ENCODE measurements at regions not wholly inside any gene's neighbourhood (a gene's known extent, or its start where the extent isn't known, plus 50 kb on each side); places are given as distances from the start of the nearest gene placed in this dataset.
A peak's percentile ranks its signal among the peaks of the same experiment; 100 is the strongest.

DNA sequence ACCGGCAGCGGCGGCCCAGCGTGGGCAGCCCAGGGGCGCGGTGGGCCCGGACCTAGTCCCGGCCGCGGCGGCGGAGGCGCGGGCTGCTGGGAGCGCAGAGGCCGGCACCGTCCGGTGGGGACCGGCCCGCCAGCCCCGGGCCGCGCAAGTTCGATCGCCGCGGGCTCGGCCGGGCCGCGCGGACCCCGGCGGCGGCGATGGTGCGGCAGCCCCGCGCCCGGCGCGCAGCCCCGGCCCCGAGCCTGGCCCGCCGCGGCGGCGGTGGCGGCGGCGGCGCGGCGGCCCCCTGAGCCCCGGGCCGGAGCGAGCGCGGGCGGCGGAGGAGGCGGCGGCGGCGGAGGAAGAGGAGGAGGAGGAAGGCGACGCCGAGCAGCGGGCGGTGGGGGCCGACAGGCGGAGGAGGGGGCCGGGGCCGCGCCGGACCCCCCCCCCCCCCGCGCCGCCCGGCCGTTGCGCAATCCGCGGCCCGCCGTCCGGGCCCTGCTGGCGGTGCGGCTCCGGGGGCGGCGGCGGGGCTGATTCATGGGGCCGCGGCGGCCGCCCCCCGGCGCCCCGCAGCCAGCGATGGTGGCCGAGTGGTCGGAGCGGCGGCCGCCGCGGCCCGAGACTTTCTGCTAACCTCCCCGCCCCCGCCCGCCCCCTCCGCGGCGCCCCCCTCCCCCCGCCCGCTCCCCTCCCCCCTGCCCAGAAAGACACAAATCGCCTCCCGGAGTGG lies 1251.9 kb downstream of the BRD1 start:
- H3K27me3 ChIP-seq (ENCODE audit: control insufficient read depth in 5 of 5, insufficient read depth in 4 of 5, low read length in 5 of 5) = peaks cover 27 to 46% (median 38%) of the 10 kb centered on the region in 5 donors

DNA sequence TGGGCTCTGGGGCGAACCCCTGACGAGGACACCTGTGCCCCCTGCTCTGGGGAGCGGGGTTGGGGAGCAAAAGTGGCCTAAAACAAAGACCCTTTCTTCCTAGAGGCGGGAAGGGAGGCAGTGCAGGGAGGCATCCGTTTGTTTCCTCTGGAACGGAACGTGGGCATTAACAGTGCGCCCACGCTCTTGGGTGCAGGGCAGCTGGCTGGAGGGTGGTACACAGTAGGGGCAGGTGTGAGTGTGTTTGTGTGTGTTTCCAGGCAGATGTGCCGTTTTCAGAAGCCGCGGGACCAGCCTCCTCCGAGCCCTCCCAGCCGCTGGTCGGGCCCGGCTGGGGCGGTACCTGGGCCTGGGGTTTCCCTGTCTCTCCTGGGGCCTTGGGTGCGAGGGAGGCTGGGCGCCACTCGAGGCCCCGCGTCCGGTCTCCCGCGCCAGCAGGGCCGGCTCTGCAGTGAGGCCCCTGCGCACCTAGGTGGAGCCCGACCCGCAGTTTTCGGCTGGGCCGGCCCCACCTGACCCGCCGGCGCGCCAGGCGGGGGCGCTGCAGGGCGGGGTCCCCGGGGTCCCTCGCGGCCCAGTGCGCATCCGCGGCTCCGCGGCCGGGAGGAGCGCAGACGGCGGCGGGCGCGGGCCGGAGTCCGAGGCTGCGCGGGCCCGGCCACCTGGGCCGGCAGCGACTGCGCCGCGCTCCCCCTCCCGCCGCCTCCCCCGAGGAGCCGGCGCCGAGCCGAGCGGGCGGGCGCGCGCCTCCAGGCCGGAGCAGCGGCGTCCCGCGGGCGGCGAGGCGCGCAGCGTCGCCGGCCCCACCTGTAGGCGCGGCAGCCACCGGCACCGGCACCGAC lies 1252.7 kb downstream of the BRD1 start:
- H3K9me3 ChIP-seq (ENCODE audit: control insufficient read depth in 5 of 5, low read length in 5 of 5) = peaks cover 2 to 17% (median 5%) of the 10 kb centered on the region in 5 donors
- H3K4me3 ChIP-seq (ENCODE audit: low read depth in 1 of 5, low read length in 5 of 5) = no peak overlapping the region
- H3K4me1 ChIP-seq (ENCODE audit: control insufficient read depth in 5 of 5, insufficient read depth in 5 of 5, low read length in 5 of 5) = no peaks in the 10 kb centered on the region
- H3K27me3 ChIP-seq (ENCODE audit: control insufficient read depth in 5 of 5, insufficient read depth in 4 of 5, low read length in 5 of 5) = peaks cover 27 to 46% (median 38%) of the 10 kb centered on the region in 5 donors
- no peaks in the 10 kb centered on the region for H3K36me3 ChIP-seq (ENCODE audit: control insufficient read depth in 5 of 5, insufficient read depth in 5 of 5, low read length in 5 of 5)
- no peak overlapping the region for H3K9ac ChIP-seq (ENCODE audit: low read length in 5 of 5)
- no peak overlapping the region for H3K27ac ChIP-seq (ENCODE audit: low read depth, low read length)

More for the DNA sequence above, 1251.9 kb downstream of the BRD1 start:
- no peak overlapping the region for H3K4me3 ChIP-seq (ENCODE audit: low read depth in 1 of 5, low read length in 5 of 5)
- H3K4me1 ChIP-seq (ENCODE audit: control insufficient read depth in 5 of 5, insufficient read depth in 5 of 5, low read length in 5 of 5) = no peaks in the 10 kb centered on the region
- H3K36me3 ChIP-seq (ENCODE audit: control insufficient read depth in 5 of 5, insufficient read depth in 5 of 5, low read length in 5 of 5) = no peaks in the 10 kb centered on the region
- H3K27ac ChIP-seq (ENCODE audit: low read depth, low read length) = no peak overlapping the region
- H3K9ac ChIP-seq (ENCODE audit: low read length in 5 of 5) = no peak overlapping the region
- H3K9me3 ChIP-seq (ENCODE audit: control insufficient read depth in 5 of 5, low read length in 5 of 5) = peaks cover 0 to 14% (median 3%) of the 10 kb centered on the region in 5 donors

DNA sequence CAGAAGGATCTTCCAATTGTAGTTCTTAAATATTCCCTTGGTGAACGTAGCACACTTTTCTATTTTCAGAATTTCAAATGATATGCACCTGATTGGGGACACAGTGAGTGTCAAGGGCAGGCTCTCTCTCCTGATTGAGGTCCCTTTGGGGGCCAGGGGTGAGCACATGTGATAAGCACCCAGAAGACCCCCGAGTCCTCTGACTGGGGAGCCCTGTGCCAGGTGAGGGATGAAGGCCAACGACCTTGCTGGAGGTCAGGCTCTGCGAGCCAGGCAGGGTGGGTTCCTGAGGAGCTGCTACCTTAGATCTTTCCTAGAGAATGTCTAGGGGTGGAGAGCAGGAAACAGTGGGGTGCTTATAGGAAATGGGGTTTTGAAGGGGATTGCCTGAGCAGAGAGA lies 1253.9 kb downstream of the BRD1 start:
- Histone ChIP-seq H3K4me3 (ENCODE audit: low read depth in 1 of 5, low read length in 5 of 5) (no peak overlapping the region), H3K9ac (ENCODE audit: low read length in 5 of 5) (no peak overlapping the region), H3K9me3 (ENCODE audit: control insufficient read depth in 5 of 5, low read length in 5 of 5) (peaks cover 3 to 24% (median 10%) of the 10 kb centered on the region in 5 donors), H3K36me3 (ENCODE audit: control insufficient read depth in 5 of 5, insufficient read depth in 5 of 5, low read length in 5 of 5) (no peaks in the 10 kb centered on the region), H3K27ac (ENCODE audit: low read depth, low read length) (no peak overlapping the region), H3K4me1 (ENCODE audit: control insufficient read depth in 5 of 5, insufficient read depth in 5 of 5, low read length in 5 of 5) (no peaks in the 10 kb centered on the region), H3K27me3 (ENCODE audit: control insufficient read depth in 5 of 5, insufficient read depth in 4 of 5, low read length in 5 of 5) (peaks cover 23 to 43% (median 38%) of the 10 kb centered on the region in 5 donors)

DNA sequence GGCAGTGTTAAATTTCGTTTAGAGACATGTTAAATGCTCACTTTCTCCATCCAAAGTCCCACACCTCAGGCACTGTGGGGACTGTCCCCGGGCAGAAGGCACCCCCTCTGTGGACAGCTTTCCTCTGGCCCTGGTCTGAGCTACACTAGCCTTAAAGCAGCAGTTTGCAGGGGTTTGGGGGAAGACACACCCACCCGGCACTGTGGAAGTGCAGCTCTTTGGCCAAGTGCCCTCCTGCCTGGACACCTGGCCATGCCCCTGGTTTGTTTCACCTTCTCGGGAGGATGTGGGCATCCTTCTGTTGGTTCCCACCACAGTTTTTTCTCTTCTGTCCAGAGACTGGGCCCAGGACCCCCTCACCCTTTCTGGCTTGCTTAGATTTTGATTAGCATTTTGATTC lies 1254.7 kb downstream of the BRD1 start:
- peaks cover 3 to 24% (median 10%) of the 10 kb centered on the region in 5 donors for H3K9me3 ChIP-seq (ENCODE audit: control insufficient read depth in 5 of 5, low read length in 5 of 5)
- H3K4me1 ChIP-seq (ENCODE audit: control insufficient read depth in 5 of 5, insufficient read depth in 5 of 5, low read length in 5 of 5) = no peaks in the 10 kb centered on the region
- no peak overlapping the region for H3K27ac ChIP-seq (ENCODE audit: low read depth, low read length)
- peaks cover 20 to 39% (median 30%) of the 10 kb centered on the region in 5 donors for H3K27me3 ChIP-seq (ENCODE audit: control insufficient read depth in 5 of 5, insufficient read depth in 4 of 5, low read length in 5 of 5)
- no peak overlapping the region for H3K4me3 ChIP-seq (ENCODE audit: low read depth in 1 of 5, low read length in 5 of 5)
- H3K9ac ChIP-seq (ENCODE audit: low read length in 5 of 5) = no peak overlapping the region
- H3K36me3 ChIP-seq (ENCODE audit: control insufficient read depth in 5 of 5, insufficient read depth in 5 of 5, low read length in 5 of 5) = no peaks in the 10 kb centered on the region

DNA sequence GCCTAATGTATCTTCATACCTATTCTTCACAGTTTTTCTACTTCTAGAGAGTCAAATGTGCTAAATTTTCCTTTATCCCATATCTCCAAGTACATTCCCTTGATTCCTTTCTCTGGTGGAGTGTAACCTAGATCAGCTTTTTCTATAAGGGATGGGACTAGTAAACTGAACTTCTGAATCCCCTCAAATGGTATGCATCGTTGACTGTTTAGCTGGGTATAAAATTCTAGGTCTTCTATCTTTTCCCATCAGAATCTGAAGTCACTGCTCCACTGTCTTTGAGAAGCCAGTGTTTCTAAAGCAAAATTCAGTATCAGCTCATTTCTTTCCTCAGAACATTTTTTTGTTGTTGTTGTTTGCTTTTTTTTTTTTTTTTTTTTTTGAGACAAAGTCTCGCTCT lies 1256.8 kb downstream of the BRD1 start:
- Histone ChIP-seq H3K9ac (ENCODE audit: low read length in 5 of 5) (no peak overlapping the region), H3K9me3 (ENCODE audit: control insufficient read depth in 5 of 5, low read length in 5 of 5) (peaks cover 3 to 24% (median 11%) of the 10 kb centered on the region in 5 donors), H3K27me3 (ENCODE audit: control insufficient read depth in 5 of 5, insufficient read depth in 4 of 5, low read length in 5 of 5) (peaks cover 8 to 35% (median 28%) of the 10 kb centered on the region in 5 donors)

DNA sequence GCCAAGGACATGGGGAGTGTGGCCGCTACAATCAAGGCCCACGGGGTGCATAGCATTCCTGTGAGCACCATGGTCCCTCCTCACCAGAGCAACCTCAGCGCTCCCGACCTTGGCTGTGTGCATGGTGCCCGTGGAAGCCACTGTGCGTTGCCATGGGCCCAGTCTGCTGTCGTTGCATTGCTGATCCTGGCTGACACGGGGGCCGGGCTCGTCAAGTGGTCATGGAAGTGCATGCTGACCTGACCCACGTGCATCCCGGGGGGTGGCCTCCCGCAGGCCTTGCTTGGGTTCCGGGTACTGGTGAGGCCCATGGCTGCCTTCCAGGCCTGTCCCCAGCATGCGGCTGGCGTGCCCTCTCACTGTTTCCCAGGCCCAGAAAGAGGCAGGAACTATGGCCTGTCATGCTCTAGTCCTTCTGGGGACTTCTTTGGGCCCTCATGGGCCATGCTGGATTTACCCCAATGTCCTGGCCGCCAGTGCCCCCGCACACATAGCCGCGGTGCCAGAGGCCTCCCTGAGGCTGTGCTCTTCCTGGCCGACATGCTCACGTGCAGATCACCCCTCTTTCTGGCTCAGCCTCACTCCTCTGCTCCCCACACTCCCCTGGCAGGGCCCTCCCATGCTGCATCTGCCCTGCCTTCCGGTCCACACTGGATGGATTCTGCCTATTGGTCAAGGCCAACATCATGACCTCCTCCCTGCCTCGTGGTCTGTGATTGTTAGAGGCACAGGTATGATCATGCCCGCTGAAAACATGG lies 1258.0 kb downstream of the BRD1 start:
- H3K27me3 ChIP-seq (ENCODE audit: control insufficient read depth in 5 of 5, insufficient read depth in 4 of 5, low read length in 5 of 5) = peaks cover 4 to 35% (median 32%) of the 10 kb centered on the region in 5 donors
- no peak overlapping the region for H3K27ac ChIP-seq (ENCODE audit: low read depth, low read length)
- H3K9ac ChIP-seq (ENCODE audit: low read length in 5 of 5) = no peak overlapping the region
- H3K4me3 ChIP-seq (ENCODE audit: low read depth in 1 of 5, low read length in 5 of 5) = no peak overlapping the region
- H3K36me3 ChIP-seq (ENCODE audit: control insufficient read depth in 5 of 5, insufficient read depth in 5 of 5, low read length in 5 of 5) = no peaks in the 10 kb centered on the region
- H3K4me1 ChIP-seq (ENCODE audit: control insufficient read depth in 5 of 5, insufficient read depth in 5 of 5, low read length in 5 of 5) = no peaks in the 10 kb centered on the region
- H3K9me3 ChIP-seq (ENCODE audit: control insufficient read depth in 5 of 5, low read length in 5 of 5) = peaks cover 3 to 24% (median 11%) of the 10 kb centered on the region in 5 donors

More for the DNA sequence above, 1256.8 kb downstream of the BRD1 start:
- no peak overlapping the region for H3K4me3 ChIP-seq (ENCODE audit: low read depth in 1 of 5, low read length in 5 of 5)
- H3K36me3 ChIP-seq (ENCODE audit: control insufficient read depth in 5 of 5, insufficient read depth in 5 of 5, low read length in 5 of 5) = no peaks in the 10 kb centered on the region
- H3K4me1 ChIP-seq (ENCODE audit: control insufficient read depth in 5 of 5, insufficient read depth in 5 of 5, low read length in 5 of 5) = no peaks in the 10 kb centered on the region
- no peak overlapping the region for H3K27ac ChIP-seq (ENCODE audit: low read depth, low read length)

DNA sequence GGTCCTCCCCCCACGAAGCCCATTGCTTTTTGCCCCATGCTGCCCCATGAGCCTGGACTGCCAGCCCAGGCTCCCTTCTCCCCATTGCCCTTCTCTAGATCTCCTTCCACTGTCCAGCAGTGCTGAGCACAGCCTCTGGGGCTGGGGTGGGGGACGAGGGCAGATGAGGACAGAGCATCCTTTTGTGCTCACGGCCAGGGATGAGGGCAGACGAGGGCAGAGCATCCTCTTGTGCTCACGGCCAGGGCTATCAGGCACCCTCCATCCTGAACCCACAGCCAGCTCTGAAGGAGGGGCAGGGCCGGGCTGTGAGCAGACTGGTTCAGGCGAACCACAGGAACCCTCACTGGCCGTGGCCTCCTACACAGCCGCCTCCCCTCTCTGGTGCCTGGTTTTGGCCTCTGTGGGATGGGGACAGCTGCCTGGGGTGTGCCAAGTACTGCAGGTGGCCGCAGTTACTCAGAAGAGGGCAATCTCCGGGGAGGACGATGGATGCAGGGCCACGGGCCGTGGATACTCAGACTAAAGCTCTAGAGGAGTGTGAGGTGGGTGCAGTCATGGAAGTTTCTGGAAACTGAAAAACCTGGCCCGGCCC lies 1258.8 kb downstream of the BRD1 start:
- Histone ChIP-seq H3K27me3 (ENCODE audit: control insufficient read depth in 5 of 5, insufficient read depth in 4 of 5, low read length in 5 of 5) (peaks cover 0 to 30% (median 24%) of the 10 kb centered on the region in 5 donors), H3K9ac (ENCODE audit: low read length in 5 of 5) (no peak overlapping the region), H3K27ac (ENCODE audit: low read depth, low read length) (no peak overlapping the region), H3K4me1 (ENCODE audit: control insufficient read depth in 5 of 5, insufficient read depth in 5 of 5, low read length in 5 of 5) (no peaks in the 10 kb centered on the region), H3K4me3 (ENCODE audit: low read depth in 1 of 5, low read length in 5 of 5) (no peak overlapping the region), H3K36me3 (ENCODE audit: control insufficient read depth in 5 of 5, insufficient read depth in 5 of 5, low read length in 5 of 5) (no peaks in the 10 kb centered on the region), H3K9me3 (ENCODE audit: control insufficient read depth in 5 of 5, low read length in 5 of 5) (peaks cover 3 to 24% (median 11%) of the 10 kb centered on the region in 5 donors)

DNA sequence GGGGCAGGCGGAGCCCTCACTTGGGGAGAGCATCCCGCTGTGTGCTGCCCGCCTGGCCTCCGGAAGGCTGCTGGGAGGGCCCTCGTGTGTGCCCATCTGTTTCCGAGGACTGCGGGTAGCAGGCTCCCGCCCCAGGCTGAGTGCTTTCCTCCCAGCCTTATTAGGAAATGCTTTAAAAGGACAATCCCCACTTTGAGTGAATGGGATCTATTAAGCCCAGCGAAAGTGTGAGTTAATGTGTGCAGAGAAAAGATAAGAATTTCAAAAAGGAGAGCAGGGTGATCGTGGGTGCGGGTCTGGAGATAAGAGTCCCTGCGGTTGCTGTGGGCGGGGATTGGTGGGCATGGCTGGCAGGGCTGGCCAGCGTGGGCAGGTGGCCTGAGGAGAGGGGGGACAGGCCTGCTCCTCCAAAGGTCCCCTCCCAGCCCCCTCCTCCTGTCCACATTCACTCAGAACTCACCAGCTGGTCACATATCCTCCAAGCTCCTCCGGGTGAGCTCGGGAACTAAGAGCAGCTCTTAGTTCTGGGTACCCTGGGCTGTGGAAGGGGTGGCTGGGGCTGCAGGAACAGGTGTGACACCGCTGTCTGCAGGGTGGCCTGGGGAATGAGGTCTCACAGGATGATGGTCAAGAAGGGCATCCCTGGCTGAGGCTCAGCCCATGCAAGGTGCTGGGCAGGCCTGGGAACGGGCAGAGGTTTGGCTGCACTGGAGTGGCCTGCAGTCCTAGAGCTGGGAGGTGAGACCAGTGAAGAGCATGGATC lies 1260.3 kb downstream of the BRD1 start:
- Histone ChIP-seq H3K36me3 (ENCODE audit: control insufficient read depth in 5 of 5, insufficient read depth in 5 of 5, low read length in 5 of 5) (no peaks in the 10 kb centered on the region), H3K27me3 (ENCODE audit: control insufficient read depth in 5 of 5, insufficient read depth in 4 of 5, low read length in 5 of 5) (peaks cover 0 to 27% (median 16%) of the 10 kb centered on the region in 5 donors), H3K4me1 (ENCODE audit: control insufficient read depth in 5 of 5, insufficient read depth in 5 of 5, low read length in 5 of 5) (no peaks in the 10 kb centered on the region), H3K9ac (ENCODE audit: low read length in 5 of 5) (no peak overlapping the region), H3K4me3 (ENCODE audit: low read depth in 1 of 5, low read length in 5 of 5) (peak overlapping the region in 2 of 5 donors; percentile 32 to 35), H3K9me3 (ENCODE audit: control insufficient read depth in 5 of 5, low read length in 5 of 5) (peaks cover 3 to 22% (median 11%) of the 10 kb centered on the region in 5 donors), H3K27ac (ENCODE audit: low read depth, low read length) (no peak overlapping the region)

DNA sequence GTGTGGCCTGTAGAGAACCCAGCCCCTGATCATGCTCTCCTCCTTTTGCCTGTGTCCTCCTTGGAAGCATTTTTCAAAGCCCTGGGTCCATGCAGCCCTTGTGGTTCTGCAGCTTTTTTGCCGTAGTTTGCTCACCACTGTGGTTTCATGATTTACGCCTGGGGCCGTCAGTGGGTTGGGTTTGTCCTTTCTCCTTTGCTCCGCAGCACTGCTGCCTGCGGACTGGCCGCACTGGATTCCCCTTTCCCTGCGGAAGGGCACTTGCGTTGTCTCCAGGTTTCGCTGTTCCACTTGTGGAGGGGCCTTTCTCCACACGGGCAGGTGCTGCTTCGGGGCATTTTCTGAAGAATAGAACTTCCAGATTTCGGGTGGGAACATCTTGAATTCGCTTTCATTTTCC lies 1260.9 kb downstream of the BRD1 start:
- peaks cover 3 to 16% (median 8%) of the 10 kb centered on the region in 5 donors for H3K9me3 ChIP-seq (ENCODE audit: control insufficient read depth in 5 of 5, low read length in 5 of 5)
- H3K27me3 ChIP-seq (ENCODE audit: control insufficient read depth in 5 of 5, insufficient read depth in 4 of 5, low read length in 5 of 5) = peaks cover 0 to 24% (median 17%) of the 10 kb centered on the region in 5 donors
- no peaks in the 10 kb centered on the region for H3K4me1 ChIP-seq (ENCODE audit: control insufficient read depth in 5 of 5, insufficient read depth in 5 of 5, low read length in 5 of 5)
- H3K9ac ChIP-seq (ENCODE audit: low read length in 5 of 5) = no peak overlapping the region
- no peaks in the 10 kb centered on the region for H3K36me3 ChIP-seq (ENCODE audit: control insufficient read depth in 5 of 5, insufficient read depth in 5 of 5, low read length in 5 of 5)
- peak overlapping the region in 2 of 5 donors; percentile 32 to 35 for H3K4me3 ChIP-seq (ENCODE audit: low read depth in 1 of 5, low read length in 5 of 5)
- no peak overlapping the region for H3K27ac ChIP-seq (ENCODE audit: low read depth, low read length)
